ENCODE measurements at regions not wholly inside any gene's neighbourhood (a gene's known extent, or its start where the extent isn't known, plus 50 kb on each side); places are given as distances from the start of the nearest gene placed in this dataset.
"Not testable (repeated sequence)": the region's sequence is repeated elsewhere in the genome, so short reads cannot be mapped to it uniquely, and the experiment has no call there.

GRCh38 chr16:22661161-22661647 is 150.5 kb downstream of the NPIPB5 start:
- Histone ChIP-seq H3K36me3 (ENCODE audit: control insufficient read depth, insufficient read depth, low read length) (no peaks in the 10 kb centered on the region), H3K4me1 (ENCODE audit: control insufficient read depth, insufficient read depth, low read length) (no peaks in the 10 kb centered on the region), H3K27me3 (ENCODE audit: control insufficient read depth, insufficient read depth, low read length) (no peaks in the 10 kb centered on the region), H3K9ac (ENCODE audit: low read depth, low read length) (no peak overlapping the region), H3K9me3 (ENCODE audit: control insufficient read depth, insufficient read depth, low read length) (no peaks in the 10 kb centered on the region), H3K4me3 (ENCODE audit: low read depth, low read length) (no peak overlapping the region)

- not testable (repeated sequence) for H3K4me3 ChIP-seq (ENCODE audit: low read depth, low read length); H3K9me3 ChIP-seq (ENCODE audit: control insufficient read depth, insufficient read depth, low read length); H3K27me3 ChIP-seq (ENCODE audit: control insufficient read depth, insufficient read depth, low read length)
Measured at GRCh38 chr16:22662958-22663357, 151.0 kb upstream of the HS3ST2 start.

GRCh38 chr16:22663389-22664064 is 150.4 kb upstream of the HS3ST2 start:
- no peaks in the 10 kb centered on the region for H3K9me3 ChIP-seq (ENCODE audit: control insufficient read depth, insufficient read depth, low read length)
- H3K4me1 ChIP-seq (ENCODE audit: control insufficient read depth, insufficient read depth, low read length): no peaks in the 10 kb centered on the region
- H3K27me3 ChIP-seq (ENCODE audit: control insufficient read depth, insufficient read depth, low read length): no peaks in the 10 kb centered on the region
- H3K36me3 ChIP-seq (ENCODE audit: control insufficient read depth, insufficient read depth, low read length): no peaks in the 10 kb centered on the region
- no peak overlapping the region for H3K4me3 ChIP-seq (ENCODE audit: low read depth, low read length)
- H3K9ac ChIP-seq (ENCODE audit: low read depth, low read length): no peak overlapping the region

More at GRCh38 chr16:22662958-22663357, 151.0 kb upstream of the HS3ST2 start:
- not testable (repeated sequence) for H3K9ac ChIP-seq (ENCODE audit: low read depth, low read length); H3K4me1 ChIP-seq (ENCODE audit: control insufficient read depth, insufficient read depth, low read length); H3K36me3 ChIP-seq (ENCODE audit: control insufficient read depth, insufficient read depth, low read length)

- H3K36me3 ChIP-seq (ENCODE audit: control insufficient read depth, insufficient read depth, low read length): no peaks in the 10 kb centered on the region
- no peaks in the 10 kb centered on the region for H3K27me3 ChIP-seq (ENCODE audit: control insufficient read depth, insufficient read depth, low read length)
- no peaks in the 10 kb centered on the region for H3K4me1 ChIP-seq (ENCODE audit: control insufficient read depth, insufficient read depth, low read length)
- no peak overlapping the region for H3K4me3 ChIP-seq (ENCODE audit: low read depth, low read length)
- H3K9ac ChIP-seq (ENCODE audit: low read depth, low read length): no peak overlapping the region
- no peaks in the 10 kb centered on the region for H3K9me3 ChIP-seq (ENCODE audit: control insufficient read depth, insufficient read depth, low read length)
Measured at GRCh38 chr16:22664132-22664531, 149.8 kb upstream of the HS3ST2 start.

GRCh38 chr16:22664561-22664997 is 149.4 kb upstream of the HS3ST2 start:
- Histone ChIP-seq H3K9ac (ENCODE audit: low read depth, low read length) (no peak overlapping the region), H3K4me1 (ENCODE audit: control insufficient read depth, insufficient read depth, low read length) (no peaks in the 10 kb centered on the region), H3K36me3 (ENCODE audit: control insufficient read depth, insufficient read depth, low read length) (no peaks in the 10 kb centered on the region), H3K27me3 (ENCODE audit: control insufficient read depth, insufficient read depth, low read length) (no peaks in the 10 kb centered on the region), H3K9me3 (ENCODE audit: control insufficient read depth, insufficient read depth, low read length) (no peaks in the 10 kb centered on the region), H3K4me3 (ENCODE audit: low read depth, low read length) (no peak overlapping the region)

- Histone ChIP-seq H3K27me3 (ENCODE audit: control insufficient read depth, insufficient read depth, low read length) (no peaks in the 10 kb centered on the region), H3K36me3 (ENCODE audit: control insufficient read depth, insufficient read depth, low read length) (no peaks in the 10 kb centered on the region), H3K9ac (ENCODE audit: low read depth, low read length) (no peak overlapping the region), H3K9me3 (ENCODE audit: control insufficient read depth, insufficient read depth, low read length) (no peaks in the 10 kb centered on the region), H3K4me3 (ENCODE audit: low read depth, low read length) (no peak overlapping the region), H3K4me1 (ENCODE audit: control insufficient read depth, insufficient read depth, low read length) (no peaks in the 10 kb centered on the region)
Measured at GRCh38 chr16:22665048-22665797, 148.7 kb upstream of the HS3ST2 start.

GRCh38 chr16:22665803-22666202 is 148.2 kb upstream of the HS3ST2 start:
- Histone ChIP-seq H3K4me1 (ENCODE audit: control insufficient read depth, insufficient read depth, low read length) (peaks cover 1% of the 10 kb centered on the region), H3K9ac (ENCODE audit: low read depth, low read length) (no peak overlapping the region), H3K4me3 (ENCODE audit: low read depth, low read length) (no peak overlapping the region), H3K27me3 (ENCODE audit: control insufficient read depth, insufficient read depth, low read length) (no peaks in the 10 kb centered on the region), H3K36me3 (ENCODE audit: control insufficient read depth, insufficient read depth, low read length) (no peaks in the 10 kb centered on the region), H3K9me3 (ENCODE audit: control insufficient read depth, insufficient read depth, low read length) (no peaks in the 10 kb centered on the region)

- Histone ChIP-seq H3K4me1 (ENCODE audit: control insufficient read depth, insufficient read depth, low read length) (peaks cover 7% of the 10 kb centered on the region), H3K9ac (ENCODE audit: low read depth, low read length) (no peak overlapping the region), H3K9me3 (ENCODE audit: control insufficient read depth, insufficient read depth, low read length) (no peaks in the 10 kb centered on the region), H3K4me3 (ENCODE audit: low read depth, low read length) (no peak overlapping the region), H3K27me3 (ENCODE audit: control insufficient read depth, insufficient read depth, low read length) (no peaks in the 10 kb centered on the region), H3K36me3 (ENCODE audit: control insufficient read depth, insufficient read depth, low read length) (no peaks in the 10 kb centered on the region)
Measured at GRCh38 chr16:22668318-22668717, 145.6 kb upstream of the HS3ST2 start.

- Histone ChIP-seq H3K4me3 (ENCODE audit: low read depth, low read length) (no peak overlapping the region), H3K27me3 (ENCODE audit: control insufficient read depth, insufficient read depth, low read length) (no peaks in the 10 kb centered on the region), H3K4me1 (ENCODE audit: control insufficient read depth, insufficient read depth, low read length) (peaks cover 7% of the 10 kb centered on the region), H3K9ac (ENCODE audit: low read depth, low read length) (no peak overlapping the region), H3K9me3 (ENCODE audit: control insufficient read depth, insufficient read depth, low read length) (no peaks in the 10 kb centered on the region), H3K36me3 (ENCODE audit: control insufficient read depth, insufficient read depth, low read length) (no peaks in the 10 kb centered on the region)
Measured at GRCh38 chr16:22670044-22670536, 143.9 kb upstream of the HS3ST2 start.

- no peaks in the 10 kb centered on the region for H3K9me3 ChIP-seq (ENCODE audit: control insufficient read depth, insufficient read depth, low read length)
- no peaks in the 10 kb centered on the region for H3K36me3 ChIP-seq (ENCODE audit: control insufficient read depth, insufficient read depth, low read length)
- H3K4me3 ChIP-seq (ENCODE audit: low read depth, low read length): peak overlapping the region; percentile 10
- no peaks in the 10 kb centered on the region for H3K27me3 ChIP-seq (ENCODE audit: control insufficient read depth, insufficient read depth, low read length)
- peaks cover 7% of the 10 kb centered on the region for H3K4me1 ChIP-seq (ENCODE audit: control insufficient read depth, insufficient read depth, low read length)
- no peak overlapping the region for H3K9ac ChIP-seq (ENCODE audit: low read depth, low read length)
Measured at GRCh38 chr16:22670551-22671041, 143.4 kb upstream of the HS3ST2 start.

GRCh38 chr16:22671301-22672076 is 142.5 kb upstream of the HS3ST2 start:
- Histone ChIP-seq H3K9ac (ENCODE audit: low read depth, low read length) (no peak overlapping the region), H3K27me3 (ENCODE audit: control insufficient read depth, insufficient read depth, low read length) (no peaks in the 10 kb centered on the region), H3K9me3 (ENCODE audit: control insufficient read depth, insufficient read depth, low read length) (no peaks in the 10 kb centered on the region), H3K36me3 (ENCODE audit: control insufficient read depth, insufficient read depth, low read length) (no peaks in the 10 kb centered on the region), H3K4me3 (ENCODE audit: low read depth, low read length) (no peak overlapping the region), H3K4me1 (ENCODE audit: control insufficient read depth, insufficient read depth, low read length) (peaks cover 7% of the 10 kb centered on the region)
